Caco-2 (cell line): ENCODE measurements at regions not wholly inside any gene's neighbourhood (a gene's known extent, or its start where the extent isn't known, plus 50 kb on each side); places are given as distances from the start of the nearest gene placed in this dataset.

ENCODE experiments used
- BruUV-seq: library from RNA; stranded (reverse); fragments of 400-500 nt; replicated peaks from 2 replicates; lab custom pipeline; 2021; lab: Mats Ljungman, UMichigan
- CTCF ChIA-PET: fragments of 300-600 bp; sonication (Branson Sonifier 250); formaldehyde crosslinking; loops from one replicate; lab custom pipeline; 2022; ENCODE audit warnings: antibody characterized with exemption; lab: Charles Lee
- POLR2A ChIA-PET: fragments of 300-600 bp; sonication (Branson Sonifier 250); formaldehyde crosslinking; loops from one replicate; lab custom pipeline; 2022; ENCODE audit warnings: antibody characterized with exemption; lab: Charles Lee
- DNase-seq, 2 experiments: peaks; one replicate each; pipeline versions ENCODE4 v3.0.0 to v3.0.0-alpha.2; 2020 to 2022
- H3K27me3 ChIP-seq: replicated peaks from 2 replicates; pipeline ENCODE4 v1.6.0; 2011; ENCODE audit warnings: low read length; ENCODE audit not compliant: control insufficient read depth, insufficient read depth
- H3K36me3 ChIP-seq: 2 replicates; pipeline ENCODE4 v1.5.1; 2011; ENCODE audit warnings: low read length; ENCODE audit not compliant: control insufficient read depth, insufficient read depth
- H3K4me1 ChIP-seq: fragments of 250-450 bp; sonication (Bioruptor Pico); 2 replicates; pipeline ENCODE4 v1.5.1; 2020; ENCODE audit warnings: mild to moderate bottlenecking
- H3K4me3 ChIP-seq: 2 replicates; pipeline ENCODE4 v1.5.1; 2011; ENCODE audit warnings: low read depth, mild to moderate bottlenecking, control low read depth, low read length
- H3K9me3 ChIP-seq: fragments of 250-450 bp; sonication (Bioruptor Pico); 2 replicates; pipeline ENCODE4 v1.5.1; 2020; ENCODE audit warnings: mild to moderate bottlenecking, moderate library complexity
- H3K27ac Mint-ChIP-seq: one replicate; pipeline ENCODE4 v1.8.0; 2022; ENCODE audit warnings: mixed read lengths; ENCODE audit not compliant: unreplicated experiment
- H3K27me3 Mint-ChIP-seq: one replicate; pipeline ENCODE4 v1.8.0; 2022; ENCODE audit warnings: mixed read lengths; ENCODE audit not compliant: insufficient read depth, unreplicated experiment
- H3K36me3 Mint-ChIP-seq: one replicate; pipeline ENCODE4 v1.8.0; 2022; ENCODE audit warnings: mild to moderate bottlenecking, mixed read lengths; ENCODE audit not compliant: insufficient read depth, unreplicated experiment
- H3K4me1 Mint-ChIP-seq: one replicate; pipeline ENCODE4 v1.8.0; 2022; ENCODE audit warnings: low read depth, mixed read lengths; ENCODE audit not compliant: unreplicated experiment
- H3K4me3 Mint-ChIP-seq: one replicate; pipeline ENCODE4 v1.8.0; 2022; ENCODE audit warnings: mild to moderate bottlenecking, moderate library complexity, mixed read lengths; ENCODE audit not compliant: unreplicated experiment
- H3K9me3 Mint-ChIP-seq: one replicate; pipeline ENCODE4 v1.8.0; 2022; ENCODE audit warnings: mixed read lengths; ENCODE audit not compliant: unreplicated experiment
- intact Hi-C: fragments of 100-400 bp; cut with micrococcal nuclease; formaldehyde crosslinking; loops from one replicate; pipeline ENCODE4 v1.10.0; 2022; ENCODE audit not compliant: unreplicated experiment
- TF ChIP-seq, protein P1 (sequence below), 2 experiments: fragments of 200-600 bp in 1 of 2; IDR thresholded peaks; 1 replicate in 1 of 2; 2 replicates in 1 of 2; pipeline versions ENCODE4 v1.5.1 to v1.8.0; 2011 to 2022; ENCODE audit warnings: antibody characterized with exemption in 1 of 2, control low read depth in 1 of 2, inconsistent platforms in 1 of 2, low read depth in 1 of 2, low read length in 1 of 2, mild to moderate bottlenecking in 1 of 2, moderate library complexity in 1 of 2; ENCODE audit not compliant: insufficient read depth in 1 of 2, severe bottlenecking in 1 of 2, unreplicated experiment in 1 of 2

DNA sequence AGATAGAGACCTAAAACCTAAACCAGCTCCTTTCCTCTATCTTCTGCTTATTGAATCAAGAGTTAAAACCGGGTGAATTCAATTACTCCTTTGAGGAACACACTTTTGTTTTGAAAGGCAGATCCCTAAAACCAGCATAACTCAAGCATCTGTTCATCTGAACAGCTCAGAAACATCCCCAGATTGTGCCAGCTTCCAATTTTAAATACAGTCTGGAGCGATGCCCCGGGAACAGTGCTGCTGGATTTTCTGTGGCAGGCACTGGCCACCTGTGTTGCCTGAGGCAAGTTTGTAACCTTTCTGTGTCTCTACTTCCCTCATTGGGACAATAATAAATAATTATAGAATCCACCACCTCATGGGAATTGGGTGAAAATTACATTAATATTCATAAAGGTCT lies 281.4 kb upstream of the NFE2L3 start:
- H3K4me1 Mint-ChIP-seq, result no peaks in the 10 kb centered on the region
- ChIA-PET POLR2A (no interaction called here), CTCF (no interaction called here)
- Histone ChIP-seq H3K27me3 (peaks cover 2% of the 10 kb centered on the region; the same call in 1 of the 2 replicates), H3K4me3 (no peak overlapping the region), H3K4me1 (no peaks in the 10 kb centered on the region), H3K36me3 (no peaks in the 10 kb centered on the region), H3K9me3 (no peaks in the 10 kb centered on the region)
- intact Hi-C loops, result no loop called here
- no peaks in the 10 kb centered on the region for H3K36me3 Mint-ChIP-seq
- H3K27ac Mint-ChIP-seq, result no peak overlapping the region
- H3K4me3 Mint-ChIP-seq, result no peak overlapping the region
- H3K9me3 Mint-ChIP-seq, result no peaks in the 10 kb centered on the region
- TF ChIP-seq, protein P1, sequence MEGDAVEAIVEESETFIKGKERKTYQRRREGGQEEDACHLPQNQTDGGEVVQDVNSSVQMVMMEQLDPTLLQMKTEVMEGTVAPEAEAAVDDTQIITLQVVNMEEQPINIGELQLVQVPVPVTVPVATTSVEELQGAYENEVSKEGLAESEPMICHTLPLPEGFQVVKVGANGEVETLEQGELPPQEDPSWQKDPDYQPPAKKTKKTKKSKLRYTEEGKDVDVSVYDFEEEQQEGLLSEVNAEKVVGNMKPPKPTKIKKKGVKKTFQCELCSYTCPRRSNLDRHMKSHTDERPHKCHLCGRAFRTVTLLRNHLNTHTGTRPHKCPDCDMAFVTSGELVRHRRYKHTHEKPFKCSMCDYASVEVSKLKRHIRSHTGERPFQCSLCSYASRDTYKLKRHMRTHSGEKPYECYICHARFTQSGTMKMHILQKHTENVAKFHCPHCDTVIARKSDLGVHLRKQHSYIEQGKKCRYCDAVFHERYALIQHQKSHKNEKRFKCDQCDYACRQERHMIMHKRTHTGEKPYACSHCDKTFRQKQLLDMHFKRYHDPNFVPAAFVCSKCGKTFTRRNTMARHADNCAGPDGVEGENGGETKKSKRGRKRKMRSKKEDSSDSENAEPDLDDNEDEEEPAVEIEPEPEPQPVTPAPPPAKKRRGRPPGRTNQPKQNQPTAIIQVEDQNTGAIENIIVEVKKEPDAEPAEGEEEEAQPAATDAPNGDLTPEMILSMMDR (IDR thresholded peaks at IDR 0.05; ENCODE audit: insufficient read depth in 1 of 2, low read depth in 1 of 2, low read length in 1 of 2, severe bottlenecking in 1 of 2, unreplicated experiment in 1 of 2), result no peak
- no TSS peak for BruUV-seq
- no peak for DNase-seq
- H3K27me3 Mint-ChIP-seq, result peaks cover 26% of the 10 kb centered on the region

DNA sequence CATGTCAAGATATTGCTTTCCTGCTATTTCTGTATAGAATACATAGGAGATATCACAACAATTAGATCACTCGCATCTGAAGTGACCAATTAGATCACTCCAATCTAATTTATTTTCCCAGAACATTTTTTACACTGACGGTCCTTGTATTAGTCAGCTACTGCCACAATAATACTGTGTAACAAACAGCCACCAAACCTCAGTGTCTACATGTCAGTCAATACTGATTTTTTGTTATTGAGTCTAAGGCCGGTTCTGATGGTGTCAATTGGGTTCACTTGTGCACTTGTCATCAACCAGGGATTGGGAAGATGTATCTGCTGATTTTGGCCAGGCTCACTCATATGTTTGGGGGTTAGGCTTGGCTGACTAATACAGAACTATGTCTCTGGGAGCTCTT lies 275.9 kb upstream of the NFE2L3 start:
- TF ChIP-seq, protein P1 (IDR thresholded peaks at IDR 0.05; ENCODE audit: insufficient read depth in 1 of 2, low read depth in 1 of 2, low read length in 1 of 2, severe bottlenecking in 1 of 2, unreplicated experiment in 1 of 2), result no peak
- H3K4me3 ChIP-seq, result no peak overlapping the region
- no peaks in the 10 kb centered on the region for H3K9me3 ChIP-seq
- no peaks in the 10 kb centered on the region for H3K27me3 ChIP-seq
- no peaks in the 10 kb centered on the region for H3K4me1 Mint-ChIP-seq
- no peak overlapping the region for H3K4me3 Mint-ChIP-seq
- H3K27ac Mint-ChIP-seq, result no peak overlapping the region
- DNase-seq, result no peak
- H3K27me3 Mint-ChIP-seq, result peaks cover 25% of the 10 kb centered on the region
- H3K4me1 ChIP-seq, result no peaks in the 10 kb centered on the region
- intact Hi-C loops, result no loop called here
- H3K36me3 Mint-ChIP-seq, result no peaks in the 10 kb centered on the region
- no peaks in the 10 kb centered on the region for H3K9me3 Mint-ChIP-seq
- POLR2A ChIA-PET, result no interaction called here
- BruUV-seq, result no TSS peak
- no peaks in the 10 kb centered on the region for H3K36me3 ChIP-seq
- CTCF ChIA-PET, result no interaction called here

DNA sequence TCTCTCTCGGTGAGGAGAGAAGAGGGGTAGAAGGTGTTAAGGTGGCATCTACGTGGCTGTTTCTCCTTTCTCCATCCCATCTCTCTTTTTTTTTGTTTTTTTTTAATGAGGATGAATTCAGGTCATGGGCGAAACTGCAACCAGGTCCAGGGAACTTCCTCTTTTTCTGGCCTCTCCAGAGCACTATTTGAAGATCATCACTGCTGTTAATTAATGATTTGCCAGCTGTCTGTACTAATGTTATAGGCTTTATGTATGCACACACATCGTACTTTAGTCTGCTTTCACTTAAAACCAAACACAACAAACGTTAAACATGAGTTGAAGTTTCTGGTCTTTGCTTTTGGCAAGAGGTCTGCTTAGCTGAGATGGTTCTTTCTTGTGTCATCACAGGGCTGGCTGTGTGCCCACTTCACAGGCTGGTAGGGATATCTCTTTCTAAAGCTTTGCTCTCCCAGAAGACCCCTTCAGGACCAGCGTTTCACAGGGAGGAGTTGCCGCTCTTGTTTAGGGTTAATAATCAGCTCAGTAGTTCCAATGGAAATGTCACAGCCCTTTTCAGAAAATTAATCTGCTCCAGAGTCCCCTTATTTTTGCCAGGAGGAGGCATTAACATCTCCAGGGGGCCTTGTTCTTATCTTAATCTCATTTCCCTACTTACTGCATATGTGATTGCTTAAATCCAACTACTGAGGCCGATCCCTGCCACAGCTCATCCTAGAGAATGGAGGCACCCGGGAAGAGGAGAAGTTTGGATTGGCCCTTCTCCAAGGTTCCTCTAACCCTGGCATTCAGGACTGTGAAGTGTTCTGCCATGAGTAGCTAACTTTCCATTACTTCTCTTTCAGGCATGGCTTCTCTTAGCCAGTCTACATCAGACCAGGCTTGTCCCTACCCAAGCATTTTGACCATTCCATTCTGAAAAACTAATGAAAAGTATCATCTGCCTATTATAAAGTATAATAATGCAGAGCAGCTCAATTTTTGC lies 273.9 kb upstream of the NFE2L3 start:
- Mint-ChIP-seq H3K27ac (no peak overlapping the region), H3K27me3 (peaks cover 28% of the 10 kb centered on the region), H3K4me1 (no peaks in the 10 kb centered on the region), H3K36me3 (no peaks in the 10 kb centered on the region), H3K9me3 (no peaks in the 10 kb centered on the region), H3K4me3 (no peak overlapping the region)
- Histone ChIP-seq H3K4me3 (no peak overlapping the region), H3K4me1 (no peaks in the 10 kb centered on the region), H3K27me3 (no peaks in the 10 kb centered on the region), H3K36me3 (no peaks in the 10 kb centered on the region), H3K9me3 (no peaks in the 10 kb centered on the region)
- ChIA-PET CTCF (interaction anchor here (0.6 kb wide), 1 partner anchor 319 kb away, joined by 4 read pairs; no protein-coding TSS in a partner anchor), POLR2A (no interaction called here)
- TF ChIP-seq, protein P1 (IDR thresholded peaks at IDR 0.05; ENCODE audit: insufficient read depth in 1 of 2, low read depth in 1 of 2, low read length in 1 of 2, severe bottlenecking in 1 of 2, unreplicated experiment in 1 of 2), result no peak
- no peak for DNase-seq
- no TSS peak for BruUV-seq
- intact Hi-C loops, result no loop called here
